K562 (cell line): ENCODE measurements at regions not wholly inside any gene's neighbourhood (a gene's known extent, or its start where the extent isn't known, plus 50 kb on each side); places are given as distances from the start of the nearest gene placed in this dataset.

ENCODE experiments used
- ATAC-seq: fragments of 200-7000 bp; cut with Tn5 transposase; 3 replicates; pipeline ENCODE4 v1.9.1; 2020; ENCODE audit warnings: moderate library complexity
- BruUV-seq: library from RNA; stranded (reverse); fragments of 400-500 nt; replicated peaks from 2 replicates; lab custom pipeline; 2021; lab: Mats Ljungman, UMichigan
- CTCF ChIA-PET: fragments of 300-600 bp; formaldehyde crosslinking; extraction: SDS; loops from one replicate; lab custom pipeline; 2021; ENCODE audit warnings: low intra/inter-chr PET ratio; lab: Yijun Ruan, JAX
- POLR2A ChIA-PET: fragments of 300-600, 350-650 bp; sonication (Branson Sonifier 250); formaldehyde crosslinking; extraction: SDS; loops from one replicate; lab custom pipeline; 2021; ENCODE audit warnings: antibody characterized with exemption, inconsistent platforms; lab: Yijun Ruan, JAX
- DNase-seq, 4 experiments: peaks; one replicate each; pipeline versions ENCODE4 v3.0.0 to v3.0.0-alpha.2; 2011 to 2018; ENCODE audit warnings: low spot score in 3 of 4, mixed read lengths in 3 of 4; ENCODE audit errors: extremely low read depth in 1 of 4
- FAIRE-seq: peaks from 2 replicates; lab custom pipeline; 2011; peaks lifted over from hg19 to GRCh38; lab: Jason Lieb, UNC
- H2AFZ ChIP-seq: 2 replicates; pipeline ENCODE4 v1.6.0; 2011; ENCODE audit warnings: low read depth, low read length, control low read depth, inconsistent platforms
- H3K27ac ChIP-seq: fragments of 200-600 bp; 3 replicates; pipeline ENCODE4 v1.8.0; 2011; ENCODE audit warnings: low read depth, mild to moderate bottlenecking, control low read depth, inconsistent platforms, low read length, moderate library complexity, mixed read lengths; ENCODE audit errors: extremely low read depth
- H3K27me3 ChIP-seq, 2 experiments: fragments of 300-600 bp in 1 of 2; 2 replicates in 1 of 2; 3 replicates in 1 of 2; pipeline versions ENCODE4 v1.6.0 to v1.8.0; 2011; ENCODE audit warnings: inconsistent platforms in 2 of 2, low read length in 2 of 2, mild to moderate bottlenecking in 1 of 2, mixed read lengths in 1 of 2, moderate library complexity in 1 of 2; ENCODE audit not compliant: control insufficient read depth in 2 of 2, insufficient read depth in 2 of 2
- H3K36me3 ChIP-seq: fragments of 300-600 bp; 3 replicates; pipeline ENCODE4 v1.8.0; 2011; ENCODE audit warnings: mild to moderate bottlenecking, low read length, inconsistent platforms; ENCODE audit not compliant: control insufficient read depth, insufficient read depth
- H3K4me1 ChIP-seq, 2 experiments: fragments of 200-600 bp in 1 of 2; replicated peaks in 1 of 2; 2 replicates in 1 of 2; 3 replicates in 1 of 2; pipeline versions ENCODE4 v1.5.1 to v1.8.0; 2011; ENCODE audit warnings: inconsistent platforms in 2 of 2, low read length in 2 of 2, mild to moderate bottlenecking in 1 of 2, mixed read lengths in 1 of 2, moderate library complexity in 1 of 2; ENCODE audit not compliant: control insufficient read depth in 2 of 2, insufficient read depth in 2 of 2
- H3K4me2 ChIP-seq: 2 replicates; pipeline ENCODE4 v1.6.1; 2011; ENCODE audit warnings: low read length, control low read depth, inconsistent platforms, mixed read lengths; ENCODE audit not compliant: insufficient read depth
- H3K4me3 ChIP-seq: fragments of 200-600 bp; sonication (generic), shearing (Covaris generic); 2 replicates; pipeline ENCODE4 v1.5.1; 2016; ENCODE audit warnings: control low read depth, inconsistent platforms
- H3K79me2 ChIP-seq: fragments of 200-600 bp; 3 replicates; pipeline ENCODE4 v1.8.0; 2011; ENCODE audit warnings: low read length, inconsistent platforms; ENCODE audit not compliant: control insufficient read depth, insufficient read depth
- H3K9ac ChIP-seq, 2 experiments: 2 replicates each; pipeline versions ENCODE4 v1.6.0 to v1.6.1; 2011; ENCODE audit warnings: low read depth in 2 of 2, low read length in 2 of 2, control low read depth in 1 of 2, inconsistent platforms in 1 of 2, mild to moderate bottlenecking in 1 of 2, mixed read lengths in 1 of 2; ENCODE audit not compliant: insufficient read depth in 1 of 2
- H3K9me1 ChIP-seq: one replicate; pipeline ENCODE4 v1.6.0; 2011; ENCODE audit warnings: inconsistent platforms, mild to moderate bottlenecking, low read length, moderate library complexity; ENCODE audit not compliant: control insufficient read depth, insufficient read depth
- H3K9me3 ChIP-seq: replicated peaks from 2 replicates; pipeline ENCODE4 v1.5.1; 2011; ENCODE audit warnings: low read depth, low read length, inconsistent platforms; ENCODE audit not compliant: control insufficient read depth, insufficient read depth
- H4K20me1 ChIP-seq: replicated peaks from 2 replicates; pipeline ENCODE4 v1.6.1; 2011; ENCODE audit warnings: low read length, inconsistent platforms, mixed read lengths; ENCODE audit not compliant: control insufficient read depth, insufficient read depth
- PML ChIP-seq: IDR thresholded peaks from 2 replicates; pipeline ENCODE4 v1.6.1; 2012; ENCODE audit warnings: low read length, inconsistent platforms
- ZEB2 ChIP-seq: fragments of 450-650 bp; IDR thresholded peaks from 2 replicates; pipeline ENCODE4 v1.6.1; 2016
- WGBS: fragments of 100-300 bp; shearing (Covaris generic); methylation state at CpG from one replicate; pipeline ENCODE4 v1.1.6; 2016; ENCODE audit warnings: low coverage, mixed read lengths; ENCODE audit not compliant: insufficient coverage; ENCODE audit errors: missing lambda C conversion rate; 5-methylcytosine and 5-hydroxymethylcytosine counted together
- in situ Hi-C: fragments of 300-500 bp; cut with MboI; formaldehyde crosslinking; loops from 4 replicates; pipeline ENCODE4 v1.15.0; 2018; ENCODE audit warnings: inconsistent platforms, mixed read lengths
- intact Hi-C: fragments of 100-400 bp; cut with micrococcal nuclease; formaldehyde crosslinking; loops from 2 replicates; pipeline ENCODE4 v1.14.2; 2022
- TF ChIP-seq, protein P1 (sequence below): fragments of 450-650 bp; IDR thresholded peaks from 2 replicates; pipeline ENCODE4 v1.6.1; 2018; ENCODE audit not compliant: partially characterized antibody
- TF ChIP-seq, protein P2 (sequence below), 2 experiments: IDR thresholded peaks in 1 of 2; conservative IDR thresholded peaks in 1 of 2; 2 replicates each; pipeline ENCODE4 v1.6.1; 2016; ENCODE audit warnings: low read depth in 2 of 2, mild to moderate bottlenecking in 1 of 2, missing compliant biosample characterization in 1 of 2, missing genetic modification characterization in 1 of 2, moderate library complexity in 1 of 2
- TF ChIP-seq, protein P3 (sequence below): sonication (generic); formaldehyde crosslinking; IDR thresholded peaks from 2 replicates; pipeline ENCODE4 v1.8.0; 2022; ENCODE audit warnings: mild to moderate bottlenecking, missing genetic modification reagents
- TF ChIP-seq, protein P4 (sequence below): fragments of 250-450 bp; sonication (Bioruptor Pico); IDR thresholded peaks from 2 replicates; pipeline ENCODE4 v1.5.0; 2020; ENCODE audit warnings: mild to moderate bottlenecking

DNA sequence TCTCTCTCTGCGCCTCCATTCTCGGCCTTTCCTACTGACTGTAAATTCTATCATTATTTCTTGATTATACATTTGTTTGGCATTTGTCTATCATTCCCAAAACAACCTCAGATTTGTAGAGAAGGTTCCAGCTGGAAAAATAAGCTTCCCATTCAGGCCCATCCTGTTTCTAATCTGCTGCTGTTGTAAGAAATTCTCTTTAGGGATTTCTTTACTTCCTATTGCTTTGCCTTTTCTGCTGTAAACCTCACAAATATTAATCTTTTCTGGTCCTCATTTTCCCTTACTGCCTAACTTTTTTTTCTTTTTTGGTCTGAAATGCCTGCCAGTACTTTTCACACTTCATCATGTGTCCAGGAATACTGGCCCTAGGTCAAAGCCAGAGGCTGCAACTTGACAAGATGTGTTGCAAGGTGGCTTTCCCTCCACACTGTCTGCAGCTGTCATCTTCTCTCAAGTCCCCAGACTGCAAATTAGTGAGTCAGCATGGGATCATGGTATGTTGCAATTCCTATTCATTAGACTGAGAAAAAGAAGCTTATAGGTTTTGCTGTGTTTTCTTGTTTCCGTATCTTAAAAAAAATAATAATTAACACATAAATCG is 858.7 kb upstream of the CHORDC1 start (continued):
- TF ChIP-seq, protein P1, sequence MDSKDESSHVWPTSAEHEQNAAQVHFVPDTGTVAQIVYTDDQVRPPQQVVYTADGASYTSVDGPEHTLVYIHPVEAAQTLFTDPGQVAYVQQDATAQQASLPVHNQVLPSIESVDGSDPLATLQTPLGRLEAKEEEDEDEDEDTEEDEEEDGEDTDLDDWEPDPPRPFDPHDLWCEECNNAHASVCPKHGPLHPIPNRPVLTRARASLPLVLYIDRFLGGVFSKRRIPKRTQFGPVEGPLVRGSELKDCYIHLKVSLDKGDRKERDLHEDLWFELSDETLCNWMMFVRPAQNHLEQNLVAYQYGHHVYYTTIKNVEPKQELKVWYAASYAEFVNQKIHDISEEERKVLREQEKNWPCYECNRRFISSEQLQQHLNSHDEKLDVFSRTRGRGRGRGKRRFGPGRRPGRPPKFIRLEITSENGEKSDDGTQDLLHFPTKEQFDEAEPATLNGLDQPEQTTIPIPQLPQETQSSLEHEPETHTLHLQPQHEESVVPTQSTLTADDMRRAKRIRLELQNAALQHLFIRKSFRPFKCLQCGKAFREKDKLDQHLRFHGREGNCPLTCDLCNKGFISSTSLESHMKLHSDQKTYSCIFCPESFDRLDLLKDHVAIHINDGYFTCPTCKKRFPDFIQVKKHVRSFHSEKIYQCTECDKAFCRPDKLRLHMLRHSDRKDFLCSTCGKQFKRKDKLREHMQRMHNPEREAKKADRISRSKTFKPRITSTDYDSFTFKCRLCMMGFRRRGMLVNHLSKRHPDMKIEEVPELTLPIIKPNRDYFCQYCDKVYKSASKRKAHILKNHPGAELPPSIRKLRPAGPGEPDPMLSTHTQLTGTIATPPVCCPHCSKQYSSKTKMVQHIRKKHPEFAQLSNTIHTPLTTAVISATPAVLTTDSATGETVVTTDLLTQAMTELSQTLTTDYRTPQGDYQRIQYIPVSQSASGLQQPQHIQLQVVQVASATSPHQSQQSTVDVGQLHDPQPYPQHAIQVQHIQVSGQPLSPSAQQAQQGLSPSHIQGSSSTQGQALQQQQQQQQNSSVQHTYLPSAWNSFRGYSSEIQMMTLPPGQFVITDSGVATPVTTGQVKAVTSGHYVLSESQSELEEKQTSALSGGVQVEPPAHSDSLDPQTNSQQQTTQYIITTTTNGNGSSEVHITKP = no peak
- TF ChIP-seq, protein P2, sequence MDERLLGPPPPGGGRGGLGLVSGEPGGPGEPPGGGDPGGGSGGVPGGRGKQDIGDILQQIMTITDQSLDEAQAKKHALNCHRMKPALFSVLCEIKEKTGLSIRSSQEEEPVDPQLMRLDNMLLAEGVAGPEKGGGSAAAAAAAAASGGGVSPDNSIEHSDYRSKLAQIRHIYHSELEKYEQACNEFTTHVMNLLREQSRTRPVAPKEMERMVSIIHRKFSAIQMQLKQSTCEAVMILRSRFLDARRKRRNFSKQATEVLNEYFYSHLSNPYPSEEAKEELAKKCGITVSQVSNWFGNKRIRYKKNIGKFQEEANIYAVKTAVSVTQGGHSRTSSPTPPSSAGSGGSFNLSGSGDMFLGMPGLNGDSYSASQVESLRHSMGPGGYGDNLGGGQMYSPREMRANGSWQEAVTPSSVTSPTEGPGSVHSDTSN (CRISPR knock-in tag; IDR thresholded peaks at IDR 0.05; ENCODE audit: low read depth) = no peak
- TF ChIP-seq, protein P2 (tag; conservative IDR thresholded peaks at IDR 0.05; ENCODE audit: low read depth) = no peak

DNA sequence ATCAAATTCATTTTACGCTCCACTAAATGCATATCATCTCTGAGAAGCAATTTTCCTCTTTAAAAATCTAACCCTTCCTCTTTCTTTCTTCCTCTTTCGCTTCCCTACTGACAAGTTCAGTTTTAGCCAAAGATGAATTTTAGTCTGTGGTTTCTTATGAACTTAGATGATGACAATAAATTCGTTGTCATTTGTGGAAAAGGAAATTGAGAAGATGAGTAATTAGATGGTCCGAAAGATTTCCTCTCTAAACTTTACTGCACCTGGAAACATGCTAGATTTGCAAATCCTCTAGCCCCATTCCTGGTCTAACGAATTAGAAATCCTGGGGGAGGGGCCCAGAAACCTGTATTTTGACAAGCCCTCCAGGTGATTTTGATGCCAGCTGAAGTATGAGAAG is 855.4 kb upstream of the CHORDC1 start:
- ChIA-PET CTCF (no interaction called here), POLR2A (interaction anchor here (0.7 kb wide), 1 partner anchor 14 kb away, joined by 4 read pairs; no protein-coding TSS in a partner anchor)
- Histone ChIP-seq H3K9me3 (no peaks in the 10 kb centered on the region; the same call in 1 of the 2 replicates), H3K9me1 (no peaks in the 10 kb centered on the region), H3K4me2 (no peak overlapping the region), H3K36me3 (no peaks in the 10 kb centered on the region), H3K27me3 (no peaks in the 10 kb centered on the region), H4K20me1 (no peaks in the 10 kb centered on the region), H3K4me3 (no peak overlapping the region), H2AFZ (no peak overlapping the region), H3K4me1 (no peaks in the 10 kb centered on the region), H3K79me2 (no peaks in the 10 kb centered on the region), H3K9ac (no peak overlapping the region), H3K27ac (no peak overlapping the region)
- in situ Hi-C loops = no loop called here
- ATAC-seq (no peak), FAIRE-seq (no peak), DNase-seq (no peak)
- WGBS = 3% methylated on average over 5 of the region's 5 CpGs
- intact Hi-C loops = no loop called here
- no TSS peak for BruUV-seq
- no peak for TF ChIP-seq ZEB2
- TF ChIP-seq, protein P3, sequence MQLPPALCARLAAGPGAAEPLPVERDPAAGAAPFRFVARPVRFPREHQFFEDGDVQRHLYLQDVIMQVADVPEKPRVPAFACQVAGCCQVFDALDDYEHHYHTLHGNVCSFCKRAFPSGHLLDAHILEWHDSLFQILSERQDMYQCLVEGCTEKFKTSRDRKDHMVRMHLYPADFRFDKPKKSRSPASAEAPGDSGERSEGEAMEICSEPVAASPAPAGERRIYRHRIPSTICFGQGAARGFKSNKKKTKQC (CRISPR knock-in tag) = no peak
- TF ChIP-seq, protein P4, sequence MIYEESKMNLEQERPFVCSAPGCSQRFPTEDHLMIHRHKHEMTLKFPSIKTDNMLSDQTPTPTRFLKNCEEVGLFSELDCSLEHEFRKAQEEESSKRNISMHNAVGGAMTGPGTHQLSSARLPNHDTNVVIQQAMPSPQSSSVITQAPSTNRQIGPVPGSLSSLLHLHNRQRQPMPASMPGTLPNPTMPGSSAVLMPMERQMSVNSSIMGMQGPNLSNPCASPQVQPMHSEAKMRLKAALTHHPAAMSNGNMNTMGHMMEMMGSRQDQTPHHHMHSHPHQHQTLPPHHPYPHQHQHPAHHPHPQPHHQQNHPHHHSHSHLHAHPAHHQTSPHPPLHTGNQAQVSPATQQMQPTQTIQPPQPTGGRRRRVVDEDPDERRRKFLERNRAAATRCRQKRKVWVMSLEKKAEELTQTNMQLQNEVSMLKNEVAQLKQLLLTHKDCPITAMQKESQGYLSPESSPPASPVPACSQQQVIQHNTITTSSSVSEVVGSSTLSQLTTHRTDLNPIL (CRISPR knock-in tag) = no peak
- TF ChIP-seq, protein P2 (CRISPR knock-in tag; IDR thresholded peaks at IDR 0.05; ENCODE audit: low read depth) = no peak
- TF ChIP-seq, protein P2 (tag; conservative IDR thresholded peaks at IDR 0.05; ENCODE audit: low read depth) = no peak
- TF ChIP-seq PML = no peak
